Skeletal muscle satellite cell (primary cell): ENCODE measurements at regions not wholly inside any gene's neighbourhood (a gene's known extent, or its start where the extent isn't known, plus 50 kb on each side); places are given as distances from the start of the nearest gene placed in this dataset.
"Not testable (repeated sequence)": the region's sequence is repeated elsewhere in the genome, so short reads cannot be mapped to it uniquely, and the experiment has no call there.

ENCODE experiments used
- H3K27me3 ChIP-seq: 2 replicates; pipeline ENCODE4 v1.7.0; 2013; ENCODE audit warnings: low read length; ENCODE audit not compliant: control insufficient read depth, insufficient read depth
- H3K36me3 ChIP-seq: 2 replicates; pipeline ENCODE4 v1.7.0; 2013; ENCODE audit warnings: mild to moderate bottlenecking, control low read depth, low read length; ENCODE audit not compliant: insufficient read depth
- H3K4me1 ChIP-seq: 2 replicates; pipeline ENCODE4 v1.7.0; 2013; ENCODE audit warnings: low read length; ENCODE audit not compliant: control insufficient read depth, insufficient read depth
- H3K4me2 ChIP-seq: 2 replicates; pipeline ENCODE4 v1.7.0; 2013; ENCODE audit warnings: mild to moderate bottlenecking, low read length
- H3K4me3 ChIP-seq: 2 replicates; pipeline ENCODE4 v1.7.0; 2013; ENCODE audit warnings: low read length
- H3K9ac ChIP-seq: 2 replicates; pipeline ENCODE4 v1.7.0; 2013; ENCODE audit warnings: mild to moderate bottlenecking, low read depth, low read length, moderate library complexity
- H3K9me3 ChIP-seq: replicated peaks from 2 replicates; pipeline ENCODE4 v1.7.0; 2013; ENCODE audit warnings: mild to moderate bottlenecking, control low read depth, low read length

DNA sequence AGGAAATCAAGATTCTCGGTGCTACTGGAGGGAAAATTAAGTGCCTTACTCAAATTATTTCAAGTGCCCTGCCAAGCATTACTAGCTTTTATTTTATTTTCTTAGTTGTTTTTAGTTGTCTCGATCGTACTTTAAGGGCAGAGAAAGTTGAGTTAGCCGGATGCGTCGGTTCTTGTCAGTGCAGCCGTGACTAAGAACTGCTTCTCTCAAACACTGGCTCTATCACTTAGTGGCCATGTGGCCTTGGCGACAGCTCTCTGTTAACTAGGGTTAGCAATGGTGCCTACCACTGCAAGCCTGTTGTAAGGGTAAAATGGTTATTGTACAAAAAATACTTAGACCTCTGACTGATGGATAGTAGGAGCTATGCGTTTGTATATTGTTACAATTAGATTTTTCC, 227.8 kb downstream of the KATNAL1 start:
- peaks cover 3% of the 10 kb centered on the region for H3K9me3 ChIP-seq
- no peaks in the 10 kb centered on the region for H3K36me3 ChIP-seq
- H3K27me3 ChIP-seq, result peaks cover 20% of the 10 kb centered on the region
- no peaks in the 10 kb centered on the region for H3K4me1 ChIP-seq
- no peak overlapping the region for H3K4me3 ChIP-seq
- no peak overlapping the region for H3K9ac ChIP-seq
- H3K4me2 ChIP-seq, result no peak overlapping the region

DNA sequence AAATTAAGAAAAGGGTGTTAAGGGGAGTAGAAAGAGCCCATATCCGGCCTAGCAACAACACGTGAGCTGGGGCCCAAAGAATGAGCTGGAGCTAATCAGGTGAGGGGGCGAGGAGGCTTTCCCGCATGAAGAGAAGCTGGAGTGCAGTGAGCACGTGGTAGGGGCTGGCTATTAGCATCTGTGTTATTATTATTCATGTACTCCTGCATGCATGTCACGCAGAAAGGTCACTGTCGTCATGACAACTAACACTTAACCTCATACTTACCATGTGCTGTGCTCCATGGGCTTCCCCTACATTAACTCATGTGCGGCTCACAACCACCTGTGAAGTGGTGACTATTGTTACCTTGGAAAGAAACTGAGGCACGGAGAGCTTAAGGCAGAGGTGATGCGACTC, 227.6 kb upstream of the UBL3 start:
- Histone ChIP-seq H3K9ac (no peak overlapping the region), H3K27me3 (peaks cover 10% of the 10 kb centered on the region), H3K4me2 (no peak overlapping the region), H3K4me1 (no peaks in the 10 kb centered on the region), H3K36me3 (no peaks in the 10 kb centered on the region), H3K9me3 (peaks cover 3% of the 10 kb centered on the region), H3K4me3 (no peak overlapping the region)

GRCh38 chr13:30077240-30077735, 226.9 kb upstream of the UBL3 start:
- no peak overlapping the region for H3K4me2 ChIP-seq
- no peak overlapping the region for H3K9ac ChIP-seq
- H3K4me1 ChIP-seq, result no peaks in the 10 kb centered on the region
- H3K36me3 ChIP-seq, result no peaks in the 10 kb centered on the region
- peaks cover 3% of the 10 kb centered on the region for H3K9me3 ChIP-seq
- H3K27me3 ChIP-seq, result peaks cover 10% of the 10 kb centered on the region
- H3K4me3 ChIP-seq, result no peak overlapping the region

GRCh38 chr13:30074955-30075614, 224.7 kb upstream of the UBL3 start:
- Histone ChIP-seq H3K27me3 (peaks cover 4% of the 10 kb centered on the region), H3K4me3 (no peak overlapping the region), H3K9me3 (no peaks in the 10 kb centered on the region), H3K4me1 (no peaks in the 10 kb centered on the region), H3K36me3 (no peaks in the 10 kb centered on the region), H3K9ac (no peak overlapping the region), H3K4me2 (no peak overlapping the region)

DNA sequence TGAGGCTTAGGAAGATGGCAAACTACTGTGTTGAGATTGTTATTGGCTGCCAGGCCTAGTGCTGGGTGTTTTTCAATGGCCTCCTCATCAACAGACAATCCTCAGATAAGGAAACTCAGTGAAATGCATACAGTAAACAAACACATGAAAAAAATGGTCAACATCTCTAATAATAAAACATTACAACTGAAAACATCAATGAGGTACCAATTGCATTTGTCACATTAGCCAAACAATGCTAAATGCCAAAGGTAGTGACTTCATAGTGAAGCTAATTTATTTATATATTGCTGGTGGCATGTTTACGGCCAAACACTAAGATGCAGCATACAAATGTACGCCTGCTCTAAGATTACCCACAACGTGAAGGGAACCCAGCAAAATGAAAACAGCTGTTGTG, 224.0 kb upstream of the UBL3 start:
- Histone ChIP-seq H3K4me1 (no peaks in the 10 kb centered on the region), H3K9ac (no peak overlapping the region), H3K4me3 (no peak overlapping the region), H3K27me3 (peaks cover 3% of the 10 kb centered on the region), H3K9me3 (no peaks in the 10 kb centered on the region), H3K36me3 (no peaks in the 10 kb centered on the region), H3K4me2 (no peak overlapping the region)

DNA sequence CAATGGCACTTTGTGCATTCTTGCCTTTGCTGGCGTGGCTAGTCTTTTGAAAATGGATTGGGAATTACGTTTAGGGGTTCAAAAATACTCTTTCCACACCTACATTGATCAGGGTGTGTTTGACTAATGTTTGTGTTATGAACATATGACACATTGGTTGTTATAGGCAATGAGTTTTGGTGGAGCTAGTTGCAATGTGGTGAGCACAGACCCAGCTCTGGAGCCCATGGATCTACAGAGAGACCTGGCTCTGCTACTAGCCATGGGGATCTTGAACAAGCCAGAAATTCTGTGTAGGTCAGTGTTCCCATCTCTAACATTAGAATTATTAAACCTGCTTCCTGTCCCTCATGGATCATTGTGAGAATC, 222.4 kb upstream of the UBL3 start:
- Histone ChIP-seq H3K4me1 (no peaks in the 10 kb centered on the region), H3K36me3 (no peaks in the 10 kb centered on the region), H3K4me2 (no peak overlapping the region), H3K9me3 (no peaks in the 10 kb centered on the region), H3K27me3 (no peaks in the 10 kb centered on the region), H3K4me3 (no peak overlapping the region), H3K9ac (no peak overlapping the region)

- H3K27me3 ChIP-seq, result no peaks in the 10 kb centered on the region
- H3K4me2 ChIP-seq, result no peak overlapping the region
- no peak overlapping the region for H3K9ac ChIP-seq
- H3K4me1 ChIP-seq, result no peaks in the 10 kb centered on the region
- H3K4me3 ChIP-seq, result no peak overlapping the region
- H3K36me3 ChIP-seq, result no peaks in the 10 kb centered on the region
- H3K9me3 ChIP-seq, result no peaks in the 10 kb centered on the region
Measured at GRCh38 chr13:30071969-30072817, 221.8 kb upstream of the UBL3 start.

DNA sequence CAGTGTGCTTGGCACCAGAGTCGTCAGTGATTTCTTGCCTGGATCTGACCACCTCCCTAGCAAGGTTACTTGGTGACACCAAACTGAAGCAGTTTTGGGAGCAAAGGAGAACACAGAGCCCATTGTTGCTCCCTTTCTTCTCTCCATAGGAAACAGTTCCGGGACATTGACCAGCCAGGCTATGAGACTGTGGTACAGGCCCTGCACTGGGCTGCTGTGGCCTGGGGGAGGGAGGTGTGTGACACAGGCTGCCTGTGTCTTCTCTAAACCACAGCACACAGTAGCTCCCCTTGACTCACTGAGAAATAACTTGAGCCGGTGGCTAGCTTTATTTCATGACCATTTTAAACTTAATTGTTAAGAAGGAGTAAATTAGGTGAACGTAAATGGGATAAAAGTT, 214.8 kb upstream of the UBL3 start:
- peaks cover 6% of the 10 kb centered on the region for H3K27me3 ChIP-seq
- no peaks in the 10 kb centered on the region for H3K4me1 ChIP-seq
- H3K4me3 ChIP-seq, result no peak overlapping the region
- H3K9me3 ChIP-seq, result no peaks in the 10 kb centered on the region
- H3K4me2 ChIP-seq, result no peak overlapping the region
- no peaks in the 10 kb centered on the region for H3K36me3 ChIP-seq
- H3K9ac ChIP-seq, result no peak overlapping the region

- no peak overlapping the region for H3K4me3 ChIP-seq
- no peaks in the 10 kb centered on the region for H3K4me1 ChIP-seq
Measured at GRCh38 chr13:30063892-30064291, 213.5 kb upstream of the UBL3 start.

GRCh38 chr13:30061217-30061616, 210.8 kb upstream of the UBL3 start:
- no peak overlapping the region for H3K4me2 ChIP-seq
- no peak overlapping the region for H3K4me3 ChIP-seq
- no peak overlapping the region for H3K9ac ChIP-seq

More at GRCh38 chr13:30063892-30064291, 213.5 kb upstream of the UBL3 start:
- no peak overlapping the region for H3K4me2 ChIP-seq
- H3K36me3 ChIP-seq, result no peaks in the 10 kb centered on the region
- no peak overlapping the region for H3K9ac ChIP-seq
- H3K9me3 ChIP-seq, result no peaks in the 10 kb centered on the region
- peaks cover 6% of the 10 kb centered on the region for H3K27me3 ChIP-seq

DNA sequence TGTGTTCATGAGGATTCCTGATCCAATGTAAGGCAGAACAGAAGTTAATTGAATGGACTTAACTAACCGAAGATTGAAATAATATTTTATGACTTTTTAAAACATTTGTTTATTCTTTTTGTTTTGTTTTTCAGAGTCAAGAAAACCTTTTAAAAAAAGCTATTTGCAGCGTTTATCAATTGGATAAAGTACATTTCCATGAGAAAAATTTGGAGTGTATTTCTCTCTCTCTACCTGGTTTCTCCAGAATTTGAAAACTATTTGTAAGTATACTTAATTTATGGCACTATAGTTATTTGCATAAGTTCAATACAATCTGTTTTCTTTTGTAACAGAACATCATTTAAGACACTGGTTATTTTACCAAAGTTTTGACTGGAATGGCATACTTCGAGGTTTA, 208.0 kb upstream of the UBL3 start:
- Histone ChIP-seq H3K27me3 (peaks cover 9% of the 10 kb centered on the region), H3K4me3 (no peak overlapping the region), H3K4me2 (no peak overlapping the region), H3K36me3 (no peaks in the 10 kb centered on the region), H3K4me1 (no peaks in the 10 kb centered on the region), H3K9ac (no peak overlapping the region), H3K9me3 (peaks cover 6% of the 10 kb centered on the region)

More at GRCh38 chr13:30061217-30061616, 210.8 kb upstream of the UBL3 start:
- no peaks in the 10 kb centered on the region for H3K4me1 ChIP-seq
- H3K9me3 ChIP-seq, result peaks cover 6% of the 10 kb centered on the region
- no peaks in the 10 kb centered on the region for H3K36me3 ChIP-seq
- H3K27me3 ChIP-seq, result peaks cover 6% of the 10 kb centered on the region

GRCh38 chr13:30054546-30054945, 204.1 kb upstream of the UBL3 start:
- not testable (repeated sequence) for H3K4me1 ChIP-seq, H3K27me3 ChIP-seq, H3K36me3 ChIP-seq, H3K4me2 ChIP-seq, H3K9ac ChIP-seq, H3K9me3 ChIP-seq, H3K4me3 ChIP-seq
